ENCODE measurements at regions not wholly inside any gene's neighbourhood (a gene's known extent, or its start where the extent isn't known, plus 50 kb on each side); places are given as distances from the start of the nearest gene placed in this dataset.

DNA sequence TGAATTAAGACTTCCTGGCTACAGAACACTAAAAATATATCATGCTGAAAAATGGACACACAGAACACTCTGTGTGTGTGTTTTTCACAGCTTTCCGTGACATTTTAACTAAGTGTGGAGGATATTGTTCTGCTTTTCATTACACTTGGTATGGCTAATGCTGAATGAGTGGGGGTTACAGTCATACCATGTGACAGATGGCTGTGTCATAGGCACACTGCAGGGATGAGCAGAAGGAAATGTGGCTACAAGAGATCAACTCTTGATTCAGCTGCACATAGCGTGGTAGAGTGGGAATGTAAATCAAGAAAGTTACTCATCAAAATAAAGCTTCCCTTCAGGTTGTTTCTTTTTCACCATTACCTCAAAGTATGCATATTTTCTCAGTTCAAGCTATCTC is 669.8 kb downstream of the IQCM start:
- TF ChIP-seq ZFP3 (CRISPR knock-in tag; IDR thresholded peaks at IDR 0.05): no peak
- no peak for TF ChIP-seq TSHZ2 (CRISPR knock-in tag; IDR thresholded peaks at IDR 0.05)
- TF ChIP-seq PPARA (CRISPR knock-in tag; IDR thresholded peaks at IDR 0.05; ENCODE audit: borderline replicate concordance): no peak
- TF ChIP-seq SNAI2 (CRISPR knock-in tag; IDR thresholded peaks at IDR 0.05): no peak
- no peak for TF ChIP-seq RARB (CRISPR knock-in tag; IDR thresholded peaks at IDR 0.05)
- TF ChIP-seq, protein P1, sequence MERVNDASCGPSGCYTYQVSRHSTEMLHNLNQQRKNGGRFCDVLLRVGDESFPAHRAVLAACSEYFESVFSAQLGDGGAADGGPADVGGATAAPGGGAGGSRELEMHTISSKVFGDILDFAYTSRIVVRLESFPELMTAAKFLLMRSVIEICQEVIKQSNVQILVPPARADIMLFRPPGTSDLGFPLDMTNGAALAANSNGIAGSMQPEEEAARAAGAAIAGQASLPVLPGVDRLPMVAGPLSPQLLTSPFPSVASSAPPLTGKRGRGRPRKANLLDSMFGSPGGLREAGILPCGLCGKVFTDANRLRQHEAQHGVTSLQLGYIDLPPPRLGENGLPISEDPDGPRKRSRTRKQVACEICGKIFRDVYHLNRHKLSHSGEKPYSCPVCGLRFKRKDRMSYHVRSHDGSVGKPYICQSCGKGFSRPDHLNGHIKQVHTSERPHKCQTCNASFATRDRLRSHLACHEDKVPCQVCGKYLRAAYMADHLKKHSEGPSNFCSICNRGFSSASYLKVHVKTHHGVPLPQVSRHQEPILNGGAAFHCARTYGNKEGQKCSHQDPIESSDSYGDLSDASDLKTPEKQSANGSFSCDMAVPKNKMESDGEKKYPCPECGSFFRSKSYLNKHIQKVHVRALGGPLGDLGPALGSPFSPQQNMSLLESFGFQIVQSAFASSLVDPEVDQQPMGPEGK (CRISPR knock-in tag; IDR thresholded peaks at IDR 0.05; ENCODE audit: borderline replicate concordance): no peak
- TF ChIP-seq ZFP30 (CRISPR knock-in tag; IDR thresholded peaks at IDR 0.05): no peak
- no peak for TF ChIP-seq ISL1 (CRISPR knock-in tag; IDR thresholded peaks at IDR 0.05)
- no peak for TF ChIP-seq GLIS3 (CRISPR knock-in tag; IDR thresholded peaks at IDR 0.05)
